Smooth muscle cell (in vitro differentiated cells): ENCODE measurements at regions not wholly inside any gene's neighbourhood (a gene's known extent, or its start where the extent isn't known, plus 50 kb on each side); places are given as distances from the start of the nearest gene placed in this dataset.

ENCODE experiments used
- DNase-seq: peaks from one replicate; lab custom pipeline; 2025; ENCODE audit not compliant: unreplicated experiment; lab: John Stamatoyannopoulos, UW
- H2AFZ ChIP-seq: fragments of 200-600 bp; sonication (generic); 2 replicates; pipeline ENCODE4 v1.6.0; 2016; ENCODE audit warnings: antibody characterized with exemption, low read depth, mild to moderate bottlenecking
- H3F3A ChIP-seq: fragments of 200-600 bp; sonication (generic); 2 replicates; pipeline ENCODE4 v1.6.0; 2017; ENCODE audit warnings: antibody characterized with exemption, low read depth
- H3K27ac ChIP-seq: fragments of 200-600 bp; sonication (generic); 2 replicates; pipeline ENCODE4 v1.5.1; 2016; ENCODE audit warnings: low read depth, mild to moderate bottlenecking
- H3K27me3 ChIP-seq: fragments of 200-600 bp; sonication (generic); 2 replicates; pipeline ENCODE4 v1.6.1; 2016; ENCODE audit warnings: low read depth, mild to moderate bottlenecking
- H3K36me3 ChIP-seq: fragments of 200-600 bp; sonication (generic); 2 replicates; pipeline ENCODE4 v1.5.1; 2016; ENCODE audit warnings: low read depth
- H3K4me1 ChIP-seq: fragments of 200-600 bp; sonication (generic); 2 replicates; pipeline ENCODE4 v1.5.1; 2016; ENCODE audit warnings: low read depth
- H3K4me2 ChIP-seq: fragments of 200-600 bp; sonication (generic); 2 replicates; pipeline ENCODE4 v1.6.0; 2016; ENCODE audit warnings: mild to moderate bottlenecking
- H3K4me3 ChIP-seq: fragments of 200-600 bp; sonication (generic); 2 replicates; pipeline ENCODE4 v1.5.1; 2016; ENCODE audit warnings: mild to moderate bottlenecking
- H3K79me2 ChIP-seq: fragments of 200-600 bp; sonication (generic); 2 replicates; pipeline ENCODE4 v1.6.0; 2016; ENCODE audit warnings: low read depth, mild to moderate bottlenecking
- H3K9ac ChIP-seq: fragments of 200-600 bp; sonication (generic); 2 replicates; pipeline ENCODE4 v1.6.0; 2016; ENCODE audit warnings: low read depth
- H3K9me3 ChIP-seq: fragments of 200-600 bp; sonication (generic); replicated peaks from 2 replicates; pipeline ENCODE4 v1.5.1; 2016; ENCODE audit warnings: low read depth
- H4K20me1 ChIP-seq: fragments of 200-600 bp; sonication (generic); 2 replicates; pipeline ENCODE4 v1.6.0; 2016; ENCODE audit warnings: low read depth
- WGBS: methylation state at CpG from one replicate; pipeline ENCODE4 v1.1.7; 2016; ENCODE audit warnings: low lambda C conversion rate; 5-methylcytosine and 5-hydroxymethylcytosine counted together
- TF ChIP-seq, protein P1 (sequence below): fragments of 200-600 bp; sonication (generic); IDR thresholded peaks from 2 replicates; pipeline ENCODE4 v1.5.1; 2017; ENCODE audit warnings: borderline replicate concordance, mild to moderate bottlenecking, antibody characterized with exemption; ENCODE audit not compliant: insufficient read depth, poor library complexity, severe bottlenecking

GRCh38 chr6:169972736-169973135, 221.3 kb downstream of the ERMARD start:
- Histone ChIP-seq H3K4me3 (no peak overlapping the region), H3K4me2 (no peak overlapping the region), H3K4me1 (no peaks in the 10 kb centered on the region), H4K20me1 (no peaks in the 10 kb centered on the region), H3K27ac (no peak overlapping the region), H3K79me2 (no peaks in the 10 kb centered on the region), H3K9ac (no peak overlapping the region), H3K36me3 (no peaks in the 10 kb centered on the region), H3K27me3 (no peaks in the 10 kb centered on the region), H3K9me3 (no peaks in the 10 kb centered on the region), H2AFZ (no peak overlapping the region), H3F3A (no peaks in the 10 kb centered on the region)
- TF ChIP-seq, protein P1, sequence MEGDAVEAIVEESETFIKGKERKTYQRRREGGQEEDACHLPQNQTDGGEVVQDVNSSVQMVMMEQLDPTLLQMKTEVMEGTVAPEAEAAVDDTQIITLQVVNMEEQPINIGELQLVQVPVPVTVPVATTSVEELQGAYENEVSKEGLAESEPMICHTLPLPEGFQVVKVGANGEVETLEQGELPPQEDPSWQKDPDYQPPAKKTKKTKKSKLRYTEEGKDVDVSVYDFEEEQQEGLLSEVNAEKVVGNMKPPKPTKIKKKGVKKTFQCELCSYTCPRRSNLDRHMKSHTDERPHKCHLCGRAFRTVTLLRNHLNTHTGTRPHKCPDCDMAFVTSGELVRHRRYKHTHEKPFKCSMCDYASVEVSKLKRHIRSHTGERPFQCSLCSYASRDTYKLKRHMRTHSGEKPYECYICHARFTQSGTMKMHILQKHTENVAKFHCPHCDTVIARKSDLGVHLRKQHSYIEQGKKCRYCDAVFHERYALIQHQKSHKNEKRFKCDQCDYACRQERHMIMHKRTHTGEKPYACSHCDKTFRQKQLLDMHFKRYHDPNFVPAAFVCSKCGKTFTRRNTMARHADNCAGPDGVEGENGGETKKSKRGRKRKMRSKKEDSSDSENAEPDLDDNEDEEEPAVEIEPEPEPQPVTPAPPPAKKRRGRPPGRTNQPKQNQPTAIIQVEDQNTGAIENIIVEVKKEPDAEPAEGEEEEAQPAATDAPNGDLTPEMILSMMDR = no peak
- WGBS = 92% methylated on average over 2 of the region's 2 CpGs
- no peak for DNase-seq

- H3K9ac ChIP-seq = no peak overlapping the region
- no peaks in the 10 kb centered on the region for H3K36me3 ChIP-seq
- no peak overlapping the region for H2AFZ ChIP-seq
- DNase-seq = no peak
- no peak overlapping the region for H3K4me2 ChIP-seq
- H3K79me2 ChIP-seq = no peaks in the 10 kb centered on the region
- no peaks in the 10 kb centered on the region for H3F3A ChIP-seq
- no peaks in the 10 kb centered on the region for H3K9me3 ChIP-seq
- no peaks in the 10 kb centered on the region for H3K27me3 ChIP-seq
- H4K20me1 ChIP-seq = no peaks in the 10 kb centered on the region
- no peak overlapping the region for H3K4me3 ChIP-seq
- no peaks in the 10 kb centered on the region for H3K4me1 ChIP-seq
- TF ChIP-seq, protein P1 = no peak
- WGBS = 88% methylated on average over 15 of the region's 15 CpGs
- no peak overlapping the region for H3K27ac ChIP-seq
Measured at GRCh38 chr6:169972101-169972651, 220.8 kb downstream of the ERMARD start.

GRCh38 chr6:169971081-169971861, 219.8 kb downstream of the ERMARD start:
- Histone ChIP-seq H3K4me3 (no peak overlapping the region), H3K27me3 (no peaks in the 10 kb centered on the region), H3K27ac (no peak overlapping the region), H3F3A (no peaks in the 10 kb centered on the region), H3K9me3 (no peaks in the 10 kb centered on the region), H3K9ac (no peak overlapping the region), H3K36me3 (no peaks in the 10 kb centered on the region), H3K79me2 (no peaks in the 10 kb centered on the region), H3K4me1 (no peaks in the 10 kb centered on the region), H3K4me2 (no peak overlapping the region), H2AFZ (no peak overlapping the region), H4K20me1 (no peaks in the 10 kb centered on the region)
- WGBS = 93% methylated on average over 35 of the region's 38 CpGs
- TF ChIP-seq, protein P1 = no peak
- no peak for DNase-seq
